Nucleus accumbens (tissue), 56 donors: ENCODE measurements at regions not wholly inside any gene's neighbourhood (a gene's known extent, or its start where the extent isn't known, plus 50 kb on each side); places are given as distances from the start of the nearest gene placed in this dataset.
A peak's percentile ranks its signal among the peaks of the same experiment; 100 is the strongest.

Experiments
- DNase-seq, 56 donors: peaks; one replicate each; lab custom pipeline; 2025; lab: John Stamatoyannopoulos, UW

DNA sequence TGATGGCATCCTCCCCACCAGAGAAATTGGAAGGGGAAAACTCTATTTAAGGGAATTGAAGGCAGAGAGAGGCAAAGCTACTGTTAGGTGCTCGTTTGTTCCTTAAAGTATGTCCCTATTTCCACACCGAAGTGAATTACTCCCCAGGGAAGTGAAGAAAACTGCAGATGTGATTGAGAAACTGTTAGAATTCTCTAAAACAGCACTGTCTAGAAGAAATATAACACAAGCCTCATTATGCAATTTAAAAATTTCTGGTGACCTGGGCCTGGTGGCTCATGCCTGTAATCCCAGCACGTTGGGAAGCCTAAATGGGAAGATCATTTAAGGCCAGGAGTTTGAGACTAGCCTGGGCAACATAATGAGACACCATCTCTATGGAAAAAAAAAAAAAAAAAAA lies 305.0 kb downstream of the SHQ1 start:
- DNase-seq, result no peak

DNA sequence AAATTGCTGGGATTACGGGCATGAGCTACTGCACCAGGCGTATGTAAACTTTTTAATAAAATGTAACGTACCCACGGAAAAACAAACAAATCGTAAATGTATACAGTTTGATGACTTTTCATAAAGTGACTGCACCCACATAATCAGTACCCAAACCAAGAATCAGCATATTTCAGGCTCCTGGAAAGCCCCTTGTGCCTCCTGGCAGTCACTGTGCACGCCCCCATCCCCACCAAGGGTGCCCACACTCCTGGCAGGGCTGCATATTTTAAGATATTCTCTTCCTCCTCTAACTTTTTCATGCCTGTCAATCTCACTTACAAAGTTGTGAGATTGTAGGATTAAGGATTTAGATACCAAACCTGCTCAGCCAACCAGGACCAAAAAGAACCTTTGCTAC lies 305.5 kb downstream of the SHQ1 start:
- DNase-seq, result no peak

DNA sequence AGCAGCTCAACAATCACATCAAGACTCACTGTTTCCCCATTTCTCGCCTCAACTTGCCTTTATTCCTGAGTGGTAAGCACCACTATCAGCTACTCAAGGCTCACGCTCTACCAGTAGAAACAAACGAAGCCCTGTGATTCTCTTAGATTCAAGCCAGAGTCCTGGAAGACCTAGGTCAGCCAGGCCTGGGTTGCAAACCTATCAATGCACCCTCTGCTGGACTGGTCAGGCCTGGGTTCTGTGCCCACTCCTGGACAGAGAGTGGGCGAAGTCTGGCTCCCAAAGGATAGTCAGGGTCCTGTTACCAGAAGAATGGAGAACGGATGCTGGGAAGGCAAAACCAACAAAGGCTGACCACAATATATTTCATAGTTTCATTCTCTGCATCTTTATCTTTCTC lies 308.4 kb downstream of the SHQ1 start:
- DNase-seq, result no peak

DNA sequence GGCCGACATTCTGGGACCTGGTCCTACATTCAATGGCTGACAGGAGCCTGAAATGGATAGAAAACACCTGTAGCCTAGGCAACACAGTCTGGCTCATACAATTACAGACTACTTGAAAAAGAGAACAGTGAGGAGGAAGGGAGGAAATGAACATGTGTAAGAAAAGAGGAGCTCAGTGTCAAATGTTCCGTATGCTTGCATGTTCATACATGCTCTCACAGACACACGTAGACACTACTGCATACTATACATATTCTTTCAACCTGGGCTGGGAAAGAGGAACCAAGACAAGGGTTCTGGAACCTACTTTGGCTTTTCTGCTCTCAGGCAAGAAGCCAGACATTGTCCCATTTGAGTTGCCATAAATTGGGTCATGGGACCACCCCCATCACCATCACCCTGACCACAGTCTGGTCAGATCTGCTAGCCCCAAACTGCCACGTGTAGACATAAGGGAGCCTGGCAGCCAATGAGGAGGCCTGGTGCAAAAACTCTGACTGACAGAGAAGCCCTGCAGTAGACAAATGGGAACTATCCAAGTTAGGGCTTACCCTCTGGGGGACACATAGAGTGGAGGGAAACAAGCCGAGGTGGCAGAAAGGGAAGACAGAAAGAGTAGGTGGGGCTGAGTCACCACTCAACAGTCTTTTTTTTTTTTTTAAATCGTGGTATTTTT lies 310.0 kb downstream of the SHQ1 start:
- no peak for DNase-seq

DNA sequence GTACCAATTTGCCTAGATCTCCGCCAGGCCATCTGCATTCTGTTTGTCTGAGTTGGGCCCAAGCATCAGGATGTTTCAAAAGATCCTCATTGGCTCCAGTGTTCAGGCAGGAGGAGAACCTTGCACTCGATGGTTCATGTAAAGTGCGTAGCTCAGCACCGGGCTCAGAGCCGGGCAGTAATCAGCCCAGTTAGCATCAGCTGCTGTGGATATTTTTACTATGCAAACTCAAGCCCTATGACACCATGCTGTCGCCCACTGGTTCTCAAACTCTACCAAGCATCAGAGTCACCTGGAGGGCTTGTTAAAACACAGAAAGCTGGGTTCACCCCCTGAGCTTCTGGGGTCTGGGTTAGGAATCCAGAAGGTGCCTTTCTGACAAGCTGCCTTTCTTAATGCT lies 310.8 kb downstream of the SHQ1 start:
- no peak for DNase-seq

DNA sequence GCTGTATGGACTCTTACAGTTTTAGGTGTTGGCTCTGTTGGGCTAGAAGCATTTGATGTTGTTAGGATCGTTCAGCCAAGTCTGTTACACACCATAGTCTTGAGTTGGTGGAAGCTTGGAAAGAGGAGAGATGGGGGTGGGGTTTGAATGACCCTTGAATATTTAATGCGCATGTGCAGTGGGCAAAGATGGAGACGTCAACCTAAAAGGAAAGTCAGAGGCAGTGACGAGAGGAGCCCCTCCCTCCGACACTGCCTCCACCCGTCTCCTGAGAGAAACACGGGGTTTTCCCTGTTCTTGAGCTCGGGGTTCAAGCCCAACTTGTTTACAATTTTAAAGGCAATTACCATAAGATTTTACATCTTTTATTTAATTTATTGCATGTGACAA lies 311.4 kb downstream of the SHQ1 start:
- no peak for DNase-seq

DNA sequence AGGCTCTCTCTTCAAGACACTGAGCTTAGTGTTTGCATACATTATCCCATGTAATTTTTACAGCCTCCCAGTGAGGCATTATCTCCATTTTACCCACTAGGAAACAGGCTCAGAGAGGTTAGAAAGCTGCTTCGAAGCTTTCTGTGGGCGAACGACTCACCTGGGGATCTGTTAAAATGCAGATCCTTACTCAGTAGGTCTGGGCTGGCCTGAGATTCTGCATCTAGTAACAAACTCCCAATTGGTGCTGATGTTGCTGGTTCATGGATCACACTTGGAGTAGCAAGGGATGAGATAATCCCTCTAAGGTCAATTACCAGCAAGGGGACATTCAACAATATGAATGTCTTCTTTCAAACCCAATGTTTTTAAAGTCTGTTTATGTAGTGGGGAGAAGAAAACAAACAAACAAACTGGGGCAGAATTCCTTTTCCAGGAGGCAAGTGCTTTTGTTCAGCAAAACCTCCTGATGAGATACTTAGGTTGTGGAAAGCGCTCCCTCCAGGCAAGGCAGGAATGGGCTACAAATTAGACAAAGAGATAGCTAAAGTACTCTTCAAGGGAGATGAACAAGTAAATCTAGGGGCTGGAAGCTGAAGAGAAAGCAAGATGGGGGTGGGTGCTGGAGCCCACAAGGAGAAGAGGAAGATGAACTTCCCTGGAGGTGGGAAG lies 311.9 kb downstream of the SHQ1 start:
- DNase-seq, result no peak

DNA sequence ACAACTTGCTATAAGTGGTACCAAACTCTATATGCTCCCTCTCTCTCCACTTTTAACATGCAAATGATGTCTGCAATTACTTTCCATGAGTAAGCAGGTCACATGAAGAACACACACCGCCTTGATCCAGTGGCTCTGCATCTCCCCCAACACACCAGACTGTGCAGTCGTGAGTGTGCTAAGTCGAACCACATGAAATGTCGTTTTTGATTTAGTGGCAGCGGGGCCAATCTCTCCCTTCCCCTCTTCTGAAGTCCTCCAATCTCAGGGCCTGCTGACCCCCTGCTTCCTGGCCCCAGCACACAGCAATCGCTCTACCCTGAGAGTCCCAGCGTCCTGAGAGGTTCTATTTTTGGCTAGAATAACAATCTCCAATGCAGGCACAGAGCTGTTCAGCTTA lies 312.5 kb downstream of the SHQ1 start:
- no peak for DNase-seq

DNA sequence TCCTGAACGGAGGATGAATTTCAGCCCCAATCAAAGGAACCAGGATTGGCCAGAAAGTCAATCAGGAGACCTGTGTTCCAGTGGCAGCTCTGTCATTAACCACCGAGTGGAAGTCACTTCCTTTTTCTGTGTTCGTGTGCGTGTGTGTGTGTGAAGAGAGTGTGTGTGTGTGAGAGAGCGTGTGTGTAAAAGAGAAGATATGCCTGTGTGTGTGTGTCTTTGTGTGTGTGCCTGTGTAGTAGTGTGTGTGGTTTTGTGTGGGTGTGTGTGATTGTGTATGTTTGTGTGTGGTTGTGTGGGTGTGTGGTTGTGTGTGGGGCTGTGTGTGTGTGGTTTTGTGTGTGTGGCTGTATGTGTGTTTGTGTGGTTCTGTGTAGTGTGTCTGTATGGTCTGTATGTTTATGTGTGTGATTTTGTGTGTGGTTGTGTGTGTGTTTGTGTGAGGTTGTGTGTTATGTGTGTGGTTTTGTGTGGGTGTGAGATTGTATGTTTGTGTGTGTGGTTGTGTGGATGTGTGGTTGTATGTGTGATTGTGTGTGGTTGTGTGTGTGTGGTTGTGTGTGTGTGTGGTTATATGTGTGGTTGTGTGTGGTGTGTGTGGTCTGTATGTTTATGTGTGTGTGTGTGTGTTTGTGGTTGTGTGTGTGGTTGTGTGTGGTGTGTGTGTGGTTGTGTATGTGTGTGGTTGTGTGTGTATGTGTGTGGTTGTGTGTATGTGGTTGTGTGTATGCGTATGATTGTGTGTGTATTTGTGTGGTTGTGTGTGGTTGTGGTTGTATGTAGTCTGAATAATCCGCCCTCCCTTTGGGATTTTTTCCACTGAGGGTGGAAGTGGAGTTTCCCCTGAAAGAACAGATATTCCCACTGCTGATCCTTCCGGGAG lies 314.4 kb downstream of the SHQ1 start:
- DNase-seq, result no peak

DNA sequence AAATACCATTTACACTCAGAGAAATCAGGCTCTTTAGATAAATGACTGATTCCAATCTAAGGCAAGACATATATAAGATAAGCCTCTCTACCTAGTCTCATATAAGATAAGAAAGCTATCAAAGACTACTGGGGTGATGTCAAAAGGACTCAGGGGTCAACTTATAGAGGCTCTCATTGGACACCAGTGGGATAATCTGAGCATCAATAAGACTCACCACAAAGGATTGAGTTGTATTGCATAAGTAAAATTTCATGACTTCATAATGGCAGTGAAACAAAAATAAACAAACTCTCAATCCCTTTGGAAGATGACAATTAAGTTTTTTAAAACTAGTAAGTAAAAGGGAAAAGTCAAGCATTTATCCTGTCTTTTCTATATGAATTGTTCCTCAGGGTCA lies 317.8 kb downstream of the SHQ1 start:
- DNase-seq, result no peak

DNA sequence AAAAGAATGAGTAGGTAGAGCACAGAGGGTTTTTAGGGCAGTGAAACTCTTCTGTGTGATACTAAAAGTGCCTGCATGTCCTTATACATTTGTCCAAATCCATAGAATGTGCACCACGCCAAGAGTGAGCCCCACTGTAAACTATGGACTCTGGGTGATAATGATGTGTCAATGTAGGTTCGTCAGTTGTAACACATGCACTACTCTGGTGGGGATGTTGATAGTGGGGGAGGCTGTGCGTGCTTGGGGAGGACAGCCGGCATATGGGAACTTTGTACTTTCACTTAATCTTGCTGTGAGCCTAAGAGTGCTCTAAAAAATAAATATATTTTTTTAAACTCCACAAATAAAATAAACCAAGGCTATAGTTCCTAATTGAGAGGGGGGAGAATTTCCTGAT lies 319.2 kb downstream of the SHQ1 start:
- no peak for DNase-seq

DNA sequence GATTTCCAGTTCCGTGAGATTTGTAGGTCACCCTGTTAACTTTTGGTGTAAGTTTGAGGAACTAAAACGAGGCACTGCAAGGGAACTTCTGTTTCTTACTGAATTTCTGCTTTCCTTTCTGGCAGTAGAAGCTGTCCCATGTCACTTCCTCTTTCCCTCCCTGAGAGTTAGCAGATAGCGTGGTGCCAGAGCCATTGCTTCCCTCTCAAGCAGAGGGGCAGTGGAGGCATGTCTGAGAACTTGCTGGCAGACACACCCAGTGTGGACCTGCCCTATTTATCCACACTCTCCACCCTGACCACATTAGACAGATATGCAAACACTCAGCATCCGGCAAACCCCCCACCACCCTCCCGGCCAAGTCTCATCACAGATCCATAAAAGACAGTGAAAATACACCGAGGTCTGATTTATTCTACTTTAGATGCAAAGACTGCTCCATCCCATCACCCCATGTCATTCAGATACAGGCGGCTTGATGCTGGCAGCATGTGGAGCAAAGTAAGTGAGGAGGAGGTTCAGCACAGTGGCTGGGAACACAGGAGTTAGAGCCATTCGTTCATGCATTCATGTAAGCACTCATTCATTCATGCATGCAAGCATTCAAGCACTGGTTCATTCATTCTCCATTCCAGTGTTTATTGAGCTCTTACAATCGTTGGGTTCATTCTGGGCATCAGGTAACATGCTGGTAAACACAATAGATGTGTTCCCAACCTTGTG lies 324.7 kb downstream of the SHQ1 start:
- DNase-seq, result peak in 10 of 56 donors; percentile 1 to 30 (median 6)

DNA sequence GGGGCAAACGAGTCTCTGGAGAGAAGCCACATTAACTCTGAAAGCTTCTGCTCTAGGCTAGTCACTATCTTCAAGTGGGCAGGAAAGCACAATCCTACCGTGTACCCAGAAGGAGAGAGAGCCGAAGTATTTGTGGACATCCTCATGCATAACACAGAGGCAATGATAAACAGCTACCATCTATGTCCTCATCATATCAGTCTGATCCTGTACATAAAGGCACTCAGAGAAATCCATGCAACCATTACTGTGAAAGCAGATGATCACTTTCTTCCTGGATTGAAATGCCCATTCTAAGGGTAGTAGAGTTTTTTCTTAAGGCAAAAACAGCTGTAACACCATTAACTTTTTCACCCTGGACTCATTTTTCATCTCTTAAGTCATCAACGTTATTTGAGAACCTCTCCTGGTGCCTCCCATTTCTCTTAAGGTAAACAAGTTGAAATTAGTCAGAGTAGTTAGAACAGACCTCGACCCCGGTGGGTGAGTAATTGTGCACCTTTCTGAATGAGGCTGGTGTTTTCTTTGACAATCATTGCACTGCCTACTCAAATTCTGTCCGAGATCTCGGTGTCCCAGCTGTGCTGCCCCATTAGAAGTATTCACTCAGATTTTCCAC lies 327.4 kb downstream of the SHQ1 start:
- DNase-seq, result no peak

DNA sequence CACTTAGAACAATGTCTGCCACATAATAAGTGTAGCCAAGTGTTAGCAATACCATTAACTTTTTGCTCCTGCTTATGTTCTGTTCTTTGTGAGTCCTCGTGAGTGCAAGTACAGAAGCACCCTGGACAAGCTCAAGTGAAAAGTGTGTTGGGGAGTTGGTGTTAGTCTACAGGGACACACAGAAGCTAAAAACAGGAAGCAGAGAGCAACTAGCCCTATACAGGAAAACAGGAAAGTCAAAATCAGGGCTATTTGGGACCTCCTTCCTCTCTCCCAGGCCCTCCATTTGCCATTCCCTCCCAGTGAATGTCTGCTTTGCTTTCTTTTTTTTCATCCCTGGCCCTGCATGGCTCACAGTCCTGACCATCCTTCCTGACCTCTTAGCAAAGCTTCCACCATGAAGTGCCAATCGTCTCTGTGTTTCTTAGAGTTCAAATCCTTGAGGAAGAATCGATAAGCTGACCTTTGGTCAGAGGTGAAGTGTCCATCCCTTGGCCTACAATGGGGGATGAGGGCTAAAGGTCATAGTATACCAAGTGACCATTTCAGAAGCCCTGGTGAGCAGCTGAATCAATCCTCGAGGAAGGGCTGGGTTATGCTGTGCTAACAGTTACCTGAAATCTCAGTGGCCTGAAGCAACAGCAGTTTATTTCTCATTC lies 328.2 kb downstream of the SHQ1 start:
- no peak for DNase-seq

DNA sequence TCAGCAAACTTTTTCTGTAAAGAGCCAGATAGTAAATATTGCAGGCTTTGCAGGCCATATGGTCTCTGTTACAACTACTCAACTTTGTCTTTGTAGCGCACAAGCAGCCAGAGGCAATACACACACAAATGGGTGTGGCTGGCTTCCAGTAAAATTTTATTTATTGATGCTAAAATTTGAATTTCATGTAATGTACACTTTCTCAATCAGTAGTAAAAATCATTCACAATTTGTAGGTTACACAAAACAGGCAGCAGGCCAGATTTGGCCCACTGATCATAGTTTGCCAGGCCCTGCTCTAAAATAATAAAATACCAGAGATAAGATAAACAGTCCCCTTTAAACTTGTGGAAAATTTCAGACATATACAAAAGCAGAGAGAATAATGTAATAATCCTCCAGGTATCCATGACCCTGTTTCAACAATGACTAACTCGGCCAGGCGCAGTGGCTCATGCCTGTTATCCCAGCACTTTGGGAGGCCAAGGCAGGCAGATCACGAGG lies 330.3 kb downstream of the SHQ1 start:
- DNase-seq, result no peak

DNA sequence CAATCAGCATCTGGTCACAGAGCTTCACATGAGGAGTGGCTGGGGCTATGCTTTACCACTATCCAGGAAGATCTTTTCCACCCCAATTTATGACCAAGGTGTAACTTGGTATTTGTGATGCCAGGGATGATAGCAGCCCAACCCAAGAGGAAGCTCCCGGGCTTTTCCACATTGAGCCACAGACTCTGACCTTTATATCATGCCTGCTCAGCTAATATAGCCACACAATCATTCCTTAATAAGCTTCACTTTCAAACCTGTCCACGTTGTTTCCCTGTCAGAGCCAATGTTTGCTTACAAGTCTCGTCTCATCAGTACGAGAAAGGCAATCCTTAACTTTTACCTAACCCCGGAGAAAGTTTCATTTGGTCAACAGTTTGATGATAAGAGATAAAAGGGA lies 330.9 kb downstream of the SHQ1 start:
- no peak for DNase-seq

DNA sequence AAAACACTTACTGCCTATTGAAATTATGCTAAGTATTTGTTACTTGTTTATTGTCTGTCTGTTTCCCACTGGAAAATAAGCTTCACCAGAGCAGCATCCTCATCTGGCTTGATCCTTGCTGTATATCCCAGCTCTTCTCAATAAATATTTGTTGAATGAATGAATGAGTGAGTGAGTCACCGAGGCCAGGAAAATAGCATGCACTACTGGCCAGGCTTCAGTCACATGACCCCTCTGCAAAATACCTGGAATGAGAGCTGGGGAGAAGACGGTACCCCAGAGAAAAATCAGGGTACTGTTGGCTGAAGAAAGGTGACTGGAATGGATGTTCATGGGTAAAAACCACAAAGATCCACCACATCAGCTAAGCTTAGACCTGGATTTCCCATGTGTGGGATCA lies 331.9 kb downstream of the SHQ1 start:
- DNase-seq, result no peak

DNA sequence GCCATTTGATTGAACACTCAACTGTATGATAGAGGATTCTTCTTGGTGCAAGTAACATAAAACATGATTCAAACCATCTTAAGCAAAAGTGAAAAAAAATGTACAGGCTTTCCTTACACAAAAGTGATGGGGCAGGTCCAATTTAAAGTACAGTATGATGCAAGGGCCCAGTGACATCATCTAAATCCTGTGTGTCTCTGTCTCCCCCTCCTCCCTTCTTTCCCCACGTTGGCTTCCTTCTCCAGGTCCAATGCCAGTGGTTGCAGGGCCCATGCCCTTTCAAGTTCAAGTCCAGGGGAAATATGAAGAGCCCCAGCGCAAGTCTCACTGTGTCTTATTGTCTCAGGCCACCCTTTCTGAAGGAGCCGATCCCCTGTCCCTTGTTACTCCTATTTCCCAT lies 332.3 kb downstream of the SHQ1 start:
- no peak for DNase-seq

DNA sequence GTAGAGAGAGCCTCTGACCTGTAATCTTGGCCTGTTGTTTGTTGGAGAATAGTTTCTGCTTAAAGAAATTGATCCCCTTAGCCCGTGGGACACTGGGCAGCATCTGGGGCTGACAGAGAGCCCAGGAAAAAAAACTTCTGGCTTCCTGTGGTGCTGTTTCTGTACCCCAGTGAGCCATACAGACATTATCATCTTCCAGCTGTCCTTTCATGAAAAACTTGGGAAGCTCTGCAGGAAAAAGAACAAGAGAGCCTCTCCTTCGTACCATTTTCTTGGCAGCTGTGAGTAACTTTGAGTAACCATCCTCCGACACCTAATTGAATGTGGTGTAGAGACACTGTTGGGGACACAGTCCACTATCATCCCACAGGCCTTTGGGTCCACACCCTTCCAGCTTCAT lies 333.0 kb downstream of the SHQ1 start:
- no peak for DNase-seq

DNA sequence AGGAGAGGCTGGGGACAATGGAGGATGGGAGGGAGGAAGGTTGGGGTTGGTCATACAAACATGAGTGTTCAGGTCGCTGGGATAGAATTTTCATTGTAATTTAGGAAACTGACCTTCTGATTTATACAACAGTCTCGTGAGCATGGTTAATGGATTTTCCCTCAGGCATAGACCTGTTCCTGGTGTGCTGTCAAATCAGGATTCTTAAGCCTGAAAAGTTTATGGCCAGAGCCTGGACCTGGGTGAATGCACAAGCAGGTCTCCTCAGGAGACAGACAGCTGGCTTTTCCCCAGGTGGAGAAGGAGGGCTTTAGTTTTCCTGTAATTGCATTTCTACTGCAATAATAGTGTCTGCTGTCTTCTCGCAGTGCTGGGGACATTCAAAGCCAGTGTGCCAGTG lies 338.0 kb downstream of the SHQ1 start:
- no peak for DNase-seq
